Smooth muscle cell (in vitro differentiated cells): ENCODE measurements at regions not wholly inside any gene's neighbourhood (a gene's known extent, or its start where the extent isn't known, plus 50 kb on each side); places are given as distances from the start of the nearest gene placed in this dataset.

Experiments used
- DNase-seq: peaks from one replicate; lab custom pipeline; 2025; ENCODE audit not compliant: unreplicated experiment; lab: John Stamatoyannopoulos, UW
- H2AFZ ChIP-seq: fragments of 200-600 bp; sonication (generic); 2 replicates; pipeline ENCODE4 v1.6.0; 2016; ENCODE audit warnings: antibody characterized with exemption, low read depth, mild to moderate bottlenecking
- H3F3A ChIP-seq: fragments of 200-600 bp; sonication (generic); 2 replicates; pipeline ENCODE4 v1.6.0; 2017; ENCODE audit warnings: antibody characterized with exemption, low read depth
- H3K27ac ChIP-seq: fragments of 200-600 bp; sonication (generic); 2 replicates; pipeline ENCODE4 v1.5.1; 2016; ENCODE audit warnings: low read depth, mild to moderate bottlenecking
- H3K27me3 ChIP-seq: fragments of 200-600 bp; sonication (generic); 2 replicates; pipeline ENCODE4 v1.6.1; 2016; ENCODE audit warnings: low read depth, mild to moderate bottlenecking
- H3K36me3 ChIP-seq: fragments of 200-600 bp; sonication (generic); 2 replicates; pipeline ENCODE4 v1.5.1; 2016; ENCODE audit warnings: low read depth
- H3K4me1 ChIP-seq: fragments of 200-600 bp; sonication (generic); 2 replicates; pipeline ENCODE4 v1.5.1; 2016; ENCODE audit warnings: low read depth
- H3K4me2 ChIP-seq: fragments of 200-600 bp; sonication (generic); 2 replicates; pipeline ENCODE4 v1.6.0; 2016; ENCODE audit warnings: mild to moderate bottlenecking
- H3K4me3 ChIP-seq: fragments of 200-600 bp; sonication (generic); 2 replicates; pipeline ENCODE4 v1.5.1; 2016; ENCODE audit warnings: mild to moderate bottlenecking
- H3K79me2 ChIP-seq: fragments of 200-600 bp; sonication (generic); 2 replicates; pipeline ENCODE4 v1.6.0; 2016; ENCODE audit warnings: low read depth, mild to moderate bottlenecking
- H3K9ac ChIP-seq: fragments of 200-600 bp; sonication (generic); 2 replicates; pipeline ENCODE4 v1.6.0; 2016; ENCODE audit warnings: low read depth
- H3K9me3 ChIP-seq: fragments of 200-600 bp; sonication (generic); replicated peaks from 2 replicates; pipeline ENCODE4 v1.5.1; 2016; ENCODE audit warnings: low read depth
- H4K20me1 ChIP-seq: fragments of 200-600 bp; sonication (generic); 2 replicates; pipeline ENCODE4 v1.6.0; 2016; ENCODE audit warnings: low read depth
- CTCF ChIP-seq: fragments of 200-600 bp; sonication (generic); IDR thresholded peaks from 2 replicates; pipeline ENCODE4 v1.5.1; 2017; ENCODE audit warnings: borderline replicate concordance, mild to moderate bottlenecking, antibody characterized with exemption; ENCODE audit not compliant: insufficient read depth, poor library complexity, severe bottlenecking
- WGBS: methylation state at CpG from one replicate; pipeline ENCODE4 v1.1.7; 2016; ENCODE audit warnings: low lambda C conversion rate; 5-methylcytosine and 5-hydroxymethylcytosine counted together

GRCh38 chr9:1673300-1673699 lies 341.8 kb upstream of the SMARCA2 start:
- H3K79me2 ChIP-seq: no peaks in the 10 kb centered on the region
- H3F3A ChIP-seq: no peaks in the 10 kb centered on the region
- TF ChIP-seq CTCF: no peak
- no peak overlapping the region for H3K9ac ChIP-seq
- H3K9me3 ChIP-seq: peaks cover 6% of the 10 kb centered on the region
- H3K27me3 ChIP-seq: no peaks in the 10 kb centered on the region
- no peaks in the 10 kb centered on the region for H3K36me3 ChIP-seq
- H3K4me1 ChIP-seq: no peaks in the 10 kb centered on the region
- DNase-seq: no peak
- no peak overlapping the region for H3K4me2 ChIP-seq
- H3K4me3 ChIP-seq: no peak overlapping the region
- no peaks in the 10 kb centered on the region for H4K20me1 ChIP-seq
- no peak overlapping the region for H3K27ac ChIP-seq
- H2AFZ ChIP-seq: no peak overlapping the region

- H3K9ac ChIP-seq: no peak overlapping the region
- no peak for TF ChIP-seq CTCF
- 58% methylated on average over 3 of the region's 3 CpGs for WGBS
- no peak overlapping the region for H3K27ac ChIP-seq
- no peak overlapping the region for H3K4me3 ChIP-seq
- no peak for DNase-seq
- no peaks in the 10 kb centered on the region for H3F3A ChIP-seq
- no peaks in the 10 kb centered on the region for H3K79me2 ChIP-seq
- H4K20me1 ChIP-seq: no peaks in the 10 kb centered on the region
- H3K9me3 ChIP-seq: peaks cover 5% of the 10 kb centered on the region
- H3K4me2 ChIP-seq: no peak overlapping the region
- no peaks in the 10 kb centered on the region for H3K27me3 ChIP-seq
- H2AFZ ChIP-seq: no peak overlapping the region
- H3K4me1 ChIP-seq: no peaks in the 10 kb centered on the region
- H3K36me3 ChIP-seq: no peaks in the 10 kb centered on the region
These were observed 338.4 kb upstream of the SMARCA2 start for GRCh38 chr9:1676771-1677170.

- no peak for TF ChIP-seq CTCF
- no peak overlapping the region for H2AFZ ChIP-seq
- WGBS: 59% methylated on average over 2 of the region's 2 CpGs
These were observed 331.2 kb upstream of the SMARCA2 start for GRCh38 chr9:1683951-1684350.

GRCh38 chr9:1698991-1699390 lies 316.2 kb upstream of the SMARCA2 start:
- H3K36me3 ChIP-seq: no peaks in the 10 kb centered on the region
- H3K79me2 ChIP-seq: no peaks in the 10 kb centered on the region
- H3K4me2 ChIP-seq: no peak overlapping the region
- H2AFZ ChIP-seq: no peak overlapping the region
- no peak for DNase-seq
- no peak overlapping the region for H3K4me3 ChIP-seq
- no peaks in the 10 kb centered on the region for H3K4me1 ChIP-seq
- no peaks in the 10 kb centered on the region for H3K27me3 ChIP-seq
- H3K9me3 ChIP-seq: no peaks in the 10 kb centered on the region
- no peak overlapping the region for H3K9ac ChIP-seq
- WGBS: 79% methylated on average over 5 of the region's 5 CpGs
- H4K20me1 ChIP-seq: no peaks in the 10 kb centered on the region
- no peak for TF ChIP-seq CTCF
- H3F3A ChIP-seq: no peaks in the 10 kb centered on the region
- H3K27ac ChIP-seq: no peak overlapping the region

More at GRCh38 chr9:1683951-1684350, 331.2 kb upstream of the SMARCA2 start:
- Histone ChIP-seq H3K9me3 (peaks cover 10% of the 10 kb centered on the region), H3K27ac (no peak overlapping the region), H3K79me2 (no peaks in the 10 kb centered on the region), H4K20me1 (no peaks in the 10 kb centered on the region), H3K4me2 (no peak overlapping the region), H3K4me1 (no peaks in the 10 kb centered on the region), H3K27me3 (no peaks in the 10 kb centered on the region), H3K4me3 (no peak overlapping the region), H3F3A (no peaks in the 10 kb centered on the region), H3K9ac (no peak overlapping the region), H3K36me3 (no peaks in the 10 kb centered on the region)
- DNase-seq: no peak
